Activated CD4-positive, alpha-beta memory T cell treated with anti-CD3 and anti-CD28 coated beads, Interleukin-2, amount 10 ng/mL, durations not matched to agents 7 days and 5 days (primary cell): ENCODE measurements at regions not wholly inside any gene's neighbourhood (a gene's known extent, or its start where the extent isn't known, plus 50 kb on each side); places are given as distances from the start of the nearest gene placed in this dataset.

Experiments
- CTCF ChIA-PET: fragments of 350-600 bp; sonication (Branson Sonifier 250); formaldehyde crosslinking; loops from one replicate; lab custom pipeline; 2021; ENCODE audit warnings: antibody characterized with exemption, inconsistent platforms; lab: Charles Lee
- POLR2A ChIA-PET: fragments of 350-600 bp; sonication (Branson Sonifier 250); formaldehyde crosslinking; loops from one replicate; lab custom pipeline; 2021; ENCODE audit warnings: antibody characterized with exemption; lab: Charles Lee
- DNase-seq: peaks from one replicate; pipeline ENCODE4 v3.0.0-alpha.2; 2020
- H3K27ac Mint-ChIP-seq: one replicate; pipeline ENCODE4 v1.8.0; 2021; ENCODE audit warnings: mild to moderate bottlenecking, mixed read lengths
- H3K27me3 Mint-ChIP-seq: one replicate; pipeline ENCODE4 v1.8.0; 2021; ENCODE audit warnings: mixed read lengths
- H3K36me3 Mint-ChIP-seq: one replicate; pipeline ENCODE4 v1.8.0; 2021; ENCODE audit warnings: low read depth, mixed read lengths
- H3K4me1 Mint-ChIP-seq: one replicate; pipeline ENCODE4 v1.8.0; 2021; ENCODE audit warnings: mixed read lengths
- H3K4me3 Mint-ChIP-seq: one replicate; pipeline ENCODE4 v1.8.0; 2021; ENCODE audit warnings: mild to moderate bottlenecking, mixed read lengths
- H3K9me3 Mint-ChIP-seq: one replicate; pipeline ENCODE4 v1.8.0; 2021; ENCODE audit warnings: mixed read lengths

DNA sequence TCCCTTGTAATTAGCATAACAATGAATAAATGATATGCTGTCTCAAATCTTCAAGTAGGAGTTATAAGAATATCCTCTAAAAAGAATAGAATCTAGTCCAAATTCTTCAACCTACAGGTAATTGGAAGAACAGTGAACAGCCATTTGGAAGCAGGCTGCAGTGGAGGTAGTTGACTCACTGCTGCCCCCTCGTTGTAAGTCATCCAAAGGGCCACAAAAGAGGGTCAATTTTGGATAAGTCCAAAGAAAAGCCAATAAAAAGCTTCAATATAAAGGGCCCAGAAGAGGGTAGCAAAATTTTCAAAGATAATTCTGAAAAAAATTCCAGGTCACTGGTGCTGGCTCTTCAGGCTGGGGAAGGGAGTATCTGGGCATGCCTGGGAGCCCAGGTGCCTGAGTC lies 60.8 kb upstream of the SSTR4 start:
- H3K36me3 Mint-ChIP-seq, result no peaks in the 10 kb centered on the region
- POLR2A ChIA-PET, result no interaction called here
- no peak overlapping the region for H3K27ac Mint-ChIP-seq
- no peak for DNase-seq
- peaks cover 2% of the 10 kb centered on the region for H3K27me3 Mint-ChIP-seq
- CTCF ChIA-PET, result interaction anchor here (1.6 kb wide), 1 partner anchor 282 kb away, joined by 9 read pairs; no protein-coding TSS in a partner anchor
- H3K4me1 Mint-ChIP-seq, result no peaks in the 10 kb centered on the region
- H3K4me3 Mint-ChIP-seq, result no peak overlapping the region
- H3K9me3 Mint-ChIP-seq, result no peaks in the 10 kb centered on the region

DNA sequence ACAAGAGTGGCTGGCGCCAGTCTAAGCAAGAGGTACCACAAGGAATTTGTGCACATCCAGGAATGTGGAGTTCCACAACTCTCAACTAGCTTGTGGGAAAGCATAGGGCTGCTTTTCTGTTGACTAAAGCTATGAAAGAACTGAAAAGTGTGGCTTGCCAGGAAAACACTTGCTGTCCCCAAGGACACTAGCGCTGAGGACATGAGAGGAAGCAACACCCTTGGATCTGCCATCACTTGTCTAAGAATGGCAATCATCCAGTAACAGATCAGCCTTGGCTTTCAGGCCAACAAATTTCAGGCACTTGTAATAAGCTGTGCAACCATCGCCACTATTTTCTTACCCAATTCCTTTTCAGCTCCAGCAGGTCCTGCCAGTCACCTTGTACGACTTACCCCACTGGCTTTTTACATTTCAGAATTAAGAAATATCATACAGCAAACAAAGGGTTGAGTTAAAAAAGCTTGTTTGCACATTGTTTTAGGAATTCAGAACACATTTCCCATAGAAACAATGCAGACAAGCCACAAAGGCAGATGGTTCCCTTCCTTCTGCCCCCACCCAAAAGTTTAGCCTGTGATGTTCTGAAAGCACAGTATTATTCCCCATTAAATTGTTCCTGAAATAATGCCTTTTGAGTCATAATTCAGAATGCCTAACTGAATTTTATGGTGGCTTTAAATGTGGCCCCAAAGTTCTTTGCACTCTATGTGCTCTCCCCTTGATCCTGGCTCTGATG lies 57.9 kb upstream of the SSTR4 start:
- Mint-ChIP-seq H3K27me3 (no peaks in the 10 kb centered on the region), H3K27ac (no peak overlapping the region), H3K4me1 (no peaks in the 10 kb centered on the region), H3K4me3 (no peak overlapping the region), H3K36me3 (no peaks in the 10 kb centered on the region), H3K9me3 (no peaks in the 10 kb centered on the region)
- ChIA-PET POLR2A (no interaction called here), CTCF (no interaction called here)
- no peak for DNase-seq

DNA sequence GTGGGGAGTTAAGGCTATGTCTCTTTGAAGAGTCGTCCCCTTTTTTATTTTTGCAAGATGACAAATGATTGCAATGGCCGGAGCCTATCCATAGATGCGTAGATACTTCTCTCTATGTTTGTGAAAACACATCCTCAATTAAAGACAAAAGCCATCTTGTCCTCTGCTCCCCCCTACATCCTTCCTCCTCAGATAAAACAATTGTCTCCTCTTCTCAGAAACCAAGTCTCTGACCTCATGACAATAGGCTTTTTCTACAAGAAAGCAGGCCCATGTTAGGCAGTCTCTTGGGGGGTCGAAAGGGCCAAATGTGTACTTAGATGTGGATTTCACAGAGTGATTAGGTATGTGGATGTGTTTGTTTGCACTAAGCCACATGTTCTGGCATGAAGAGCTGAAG lies 51.1 kb upstream of the SSTR4 start:
- no peak overlapping the region for H3K4me3 Mint-ChIP-seq
- no peak for DNase-seq
- no peaks in the 10 kb centered on the region for H3K27me3 Mint-ChIP-seq
- H3K9me3 Mint-ChIP-seq, result no peaks in the 10 kb centered on the region
- no peaks in the 10 kb centered on the region for H3K4me1 Mint-ChIP-seq
- H3K36me3 Mint-ChIP-seq, result no peaks in the 10 kb centered on the region
- no peak overlapping the region for H3K27ac Mint-ChIP-seq
- ChIA-PET CTCF (no interaction called here), POLR2A (no interaction called here)

DNA sequence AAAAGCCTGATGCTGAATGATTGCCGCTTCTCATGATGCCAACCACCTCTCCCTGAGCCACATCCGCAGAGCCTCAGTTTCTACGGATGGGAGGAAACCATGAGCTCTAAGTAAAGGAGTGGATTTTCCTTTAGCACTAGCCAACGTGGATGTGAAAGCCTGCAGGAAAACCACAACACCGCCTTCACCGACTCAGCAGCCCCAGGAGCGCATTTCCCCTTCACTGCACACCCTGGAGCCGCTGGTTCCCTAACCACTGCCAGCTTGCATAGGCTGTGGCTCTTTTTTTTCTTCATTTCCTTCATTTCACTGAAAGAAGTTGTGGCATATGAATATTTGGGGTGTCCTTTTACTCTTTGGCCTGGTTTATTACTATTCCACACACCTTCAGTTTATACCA lies 50.5 kb upstream of the SSTR4 start:
- Mint-ChIP-seq H3K36me3 (no peaks in the 10 kb centered on the region), H3K4me1 (no peaks in the 10 kb centered on the region), H3K27me3 (no peaks in the 10 kb centered on the region), H3K4me3 (no peak overlapping the region), H3K9me3 (no peaks in the 10 kb centered on the region), H3K27ac (no peak overlapping the region)
- no peak for DNase-seq
- ChIA-PET CTCF (no interaction called here), POLR2A (no interaction called here)

DNA sequence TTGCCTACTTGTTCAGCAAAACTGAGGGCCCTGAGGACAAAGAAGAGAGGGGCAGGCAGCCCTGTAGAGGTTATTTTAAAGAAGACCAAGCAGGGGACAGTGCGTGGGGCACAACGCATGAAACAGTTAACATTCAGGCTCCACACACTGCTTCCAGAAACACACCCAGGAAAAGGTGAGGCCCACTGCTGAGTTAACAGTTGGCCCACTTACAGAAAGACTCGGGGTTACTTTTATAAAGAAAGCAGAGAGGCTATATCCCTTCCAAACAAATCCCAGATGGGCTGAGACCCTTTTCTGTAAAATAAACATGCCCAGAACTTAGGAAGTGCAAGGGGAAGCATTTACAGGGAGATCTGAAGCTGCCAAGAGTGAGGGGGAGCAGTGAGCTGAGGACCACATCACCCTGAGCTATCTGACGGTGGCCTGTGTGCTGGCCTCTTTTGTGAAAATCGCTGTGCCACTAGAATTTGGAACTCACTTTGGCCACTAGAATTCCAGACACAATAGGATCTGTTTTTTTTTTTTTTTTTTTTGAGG lies 49.8 kb upstream of the SSTR4 start:
- DNase-seq, result no peak
- POLR2A ChIA-PET, result no interaction called here
- Mint-ChIP-seq H3K9me3 (no peaks in the 10 kb centered on the region), H3K4me3 (no peak overlapping the region), H3K27ac (no peak overlapping the region), H3K27me3 (no peaks in the 10 kb centered on the region), H3K36me3 (no peaks in the 10 kb centered on the region), H3K4me1 (no peaks in the 10 kb centered on the region)
- CTCF ChIA-PET, result interaction anchor here (0.7 kb wide), 1 partner anchor 29 kb away, joined by 3 read pairs; no protein-coding TSS in a partner anchor
